ENCODE measurements at regions not wholly inside any gene's neighbourhood (a gene's known extent, or its start where the extent isn't known, plus 50 kb on each side); places are given as distances from the start of the nearest gene placed in this dataset.

DNA sequence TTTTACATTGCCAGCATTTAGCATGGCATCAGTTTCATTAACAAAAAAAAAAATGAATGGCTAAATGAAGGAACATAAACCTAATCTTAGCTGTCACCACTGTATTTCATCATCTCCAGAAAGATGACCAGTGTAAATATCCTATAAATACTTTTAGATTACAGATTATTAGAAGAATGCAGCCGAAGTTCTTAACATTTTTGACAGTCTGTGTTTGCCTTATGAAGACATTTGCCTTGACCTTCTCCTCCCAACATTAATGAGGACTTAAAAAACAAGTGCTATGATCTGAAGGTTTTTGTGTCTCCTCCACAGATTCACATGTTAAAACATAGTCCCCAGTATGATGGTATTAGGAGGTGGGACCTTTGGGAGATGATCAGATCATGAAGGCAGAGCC lies 253.0 kb downstream of the SNAPC1 start:
- TF ChIP-seq, protein P1, sequence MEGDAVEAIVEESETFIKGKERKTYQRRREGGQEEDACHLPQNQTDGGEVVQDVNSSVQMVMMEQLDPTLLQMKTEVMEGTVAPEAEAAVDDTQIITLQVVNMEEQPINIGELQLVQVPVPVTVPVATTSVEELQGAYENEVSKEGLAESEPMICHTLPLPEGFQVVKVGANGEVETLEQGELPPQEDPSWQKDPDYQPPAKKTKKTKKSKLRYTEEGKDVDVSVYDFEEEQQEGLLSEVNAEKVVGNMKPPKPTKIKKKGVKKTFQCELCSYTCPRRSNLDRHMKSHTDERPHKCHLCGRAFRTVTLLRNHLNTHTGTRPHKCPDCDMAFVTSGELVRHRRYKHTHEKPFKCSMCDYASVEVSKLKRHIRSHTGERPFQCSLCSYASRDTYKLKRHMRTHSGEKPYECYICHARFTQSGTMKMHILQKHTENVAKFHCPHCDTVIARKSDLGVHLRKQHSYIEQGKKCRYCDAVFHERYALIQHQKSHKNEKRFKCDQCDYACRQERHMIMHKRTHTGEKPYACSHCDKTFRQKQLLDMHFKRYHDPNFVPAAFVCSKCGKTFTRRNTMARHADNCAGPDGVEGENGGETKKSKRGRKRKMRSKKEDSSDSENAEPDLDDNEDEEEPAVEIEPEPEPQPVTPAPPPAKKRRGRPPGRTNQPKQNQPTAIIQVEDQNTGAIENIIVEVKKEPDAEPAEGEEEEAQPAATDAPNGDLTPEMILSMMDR (IDR thresholded peaks at IDR 0.05; ENCODE audit: low read depth, low read length, missing input control): no peak
- TF ChIP-seq, protein P2, sequence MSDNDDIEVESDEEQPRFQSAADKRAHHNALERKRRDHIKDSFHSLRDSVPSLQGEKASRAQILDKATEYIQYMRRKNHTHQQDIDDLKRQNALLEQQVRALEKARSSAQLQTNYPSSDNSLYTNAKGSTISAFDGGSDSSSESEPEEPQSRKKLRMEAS (IDR thresholded peaks at IDR 0.05): no peak
- TF ChIP-seq, protein P3, sequence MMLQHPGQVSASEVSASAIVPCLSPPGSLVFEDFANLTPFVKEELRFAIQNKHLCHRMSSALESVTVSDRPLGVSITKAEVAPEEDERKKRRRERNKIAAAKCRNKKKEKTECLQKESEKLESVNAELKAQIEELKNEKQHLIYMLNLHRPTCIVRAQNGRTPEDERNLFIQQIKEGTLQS (IDR thresholded peaks at IDR 0.05): no peak
- no peak for TF ChIP-seq GABPA (IDR thresholded peaks at IDR 0.05 in 1 of 2, conservative IDR thresholded peaks at IDR 0.05 in 1 of 2)
- no peak for TF ChIP-seq TAF1 (conservative IDR thresholded peaks at IDR 0.05)
